Vagina (tissue), 2 donors: ENCODE measurements at regions not wholly inside any gene's neighbourhood (a gene's known extent, or its start where the extent isn't known, plus 50 kb on each side); places are given as distances from the start of the nearest gene placed in this dataset.

Experiments
- DNase-seq, 2 donors: peaks; one replicate each; pipeline ENCODE4 v3.0.0-alpha.2; 2017; ENCODE audit errors: extremely low spot score in 2 of 2
- H3K27ac ChIP-seq: fragments of 200-600 bp; sonication (generic); one replicate; pipeline ENCODE4 v1.5.1; 2019
- H3K27me3 ChIP-seq: fragments of 200-600 bp; sonication (generic); one replicate; pipeline ENCODE4 v1.5.1; 2019
- H3K36me3 ChIP-seq, 2 donors: fragments of 200-600 bp; sonication (generic); one replicate each; pipeline ENCODE4 v1.5.1; 2017 to 2019
- H3K4me1 ChIP-seq: fragments of 200-600 bp; sonication (generic); one replicate; pipeline ENCODE4 v1.5.1; 2019
- H3K4me3 ChIP-seq, 2 donors: fragments of 200-600 bp; sonication (generic); 1 replicate in 1 of 2; 2 replicates in 1 of 2; pipeline ENCODE4 v1.5.1; 2016 to 2019
- H3K9me3 ChIP-seq: fragments of 200-600 bp; sonication (generic); one replicate; pipeline ENCODE4 v1.5.1; 2019
- CTCF ChIP-seq, 3 experiments: fragments of 450-650 bp in 2 of 3; fragments of 200-600 bp in 1 of 3; sonication (generic) in 1 of 3; IDR thresholded peaks; one replicate each; pipeline ENCODE4 v1.5.1; 2017 to 2019; ENCODE audit warnings: antibody characterized with exemption in 3 of 3, mild to moderate bottlenecking in 2 of 3, moderate library complexity in 2 of 3
- POLR2A ChIP-seq, 2 donors: fragments of 450-650 bp; IDR thresholded peaks; one replicate each; pipeline ENCODE4 v1.6.1; 2017; ENCODE audit warnings: antibody characterized with exemption in 2 of 2, mild to moderate bottlenecking in 2 of 2, moderate library complexity in 2 of 2
- POLR2AphosphoS5 ChIP-seq, 2 donors: sonication (generic); formaldehyde crosslinking; IDR thresholded peaks; one replicate each; pipeline ENCODE4 v1.9.0; 2017; ENCODE audit warnings: antibody characterized with exemption in 2 of 2, mild to moderate bottlenecking in 2 of 2, low read depth in 1 of 2; ENCODE audit not compliant: insufficient read depth in 1 of 2
- intact Hi-C: fragments of 100-400 bp; cut with DNase I; formaldehyde crosslinking; loops from one replicate; pipeline ENCODE4 v1.15.1; 2023

DNA sequence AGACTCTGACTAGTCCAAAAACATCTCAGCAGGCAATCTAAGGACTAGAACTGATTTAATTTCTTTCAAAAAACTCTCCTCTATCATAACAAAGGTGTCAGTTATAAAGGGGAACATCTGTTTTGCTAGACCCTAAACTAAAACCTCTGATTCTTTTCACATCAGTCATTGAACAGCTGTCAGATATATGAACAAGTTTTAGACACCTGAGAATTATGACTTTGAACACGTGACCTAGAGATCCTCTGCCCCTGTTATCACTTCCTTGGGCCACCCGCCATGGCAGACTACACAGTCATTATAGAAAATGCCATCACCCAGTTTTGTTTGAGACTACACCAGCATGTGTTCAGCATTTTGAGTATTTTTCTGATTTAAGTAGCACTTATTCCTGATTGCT is 282.3 kb upstream of the TBL1XR1 start:
- intact Hi-C loops, result no loop called here
- H3K9me3 ChIP-seq, result no peaks in the 10 kb centered on the region
- no peaks in the 10 kb centered on the region for H3K36me3 ChIP-seq
- no peak overlapping the region for H3K4me3 ChIP-seq
- no peak for TF ChIP-seq POLR2A (IDR thresholded peaks at IDR 0.05)
- TF ChIP-seq CTCF (IDR thresholded peaks at IDR 0.05), result no peak
- no peak for TF ChIP-seq POLR2AphosphoS5 (IDR thresholded peaks at IDR 0.05; ENCODE audit: insufficient read depth in 1 of 2, low read depth in 1 of 2)
- H3K4me1 ChIP-seq, result peaks cover 53% of the 10 kb centered on the region
- no peak for DNase-seq
- H3K27ac ChIP-seq, result no peak overlapping the region
- H3K27me3 ChIP-seq, result no peaks in the 10 kb centered on the region

- Histone ChIP-seq H3K27ac (no peak overlapping the region), H3K9me3 (no peaks in the 10 kb centered on the region), H3K4me3 (no peak overlapping the region), H3K36me3 (no peaks in the 10 kb centered on the region), H3K4me1 (peaks cover 53% of the 10 kb centered on the region), H3K27me3 (no peaks in the 10 kb centered on the region)
- intact Hi-C loops, result no loop called here
- DNase-seq, result no peak
- TF ChIP-seq POLR2A (IDR thresholded peaks at IDR 0.05) (no peak), POLR2AphosphoS5 (IDR thresholded peaks at IDR 0.05; ENCODE audit: insufficient read depth in 1 of 2, low read depth in 1 of 2) (no peak), CTCF (IDR thresholded peaks at IDR 0.05) (no peak)
Measured at GRCh38 chr3:177481329-177481728, 284.0 kb upstream of the TBL1XR1 start.

DNA sequence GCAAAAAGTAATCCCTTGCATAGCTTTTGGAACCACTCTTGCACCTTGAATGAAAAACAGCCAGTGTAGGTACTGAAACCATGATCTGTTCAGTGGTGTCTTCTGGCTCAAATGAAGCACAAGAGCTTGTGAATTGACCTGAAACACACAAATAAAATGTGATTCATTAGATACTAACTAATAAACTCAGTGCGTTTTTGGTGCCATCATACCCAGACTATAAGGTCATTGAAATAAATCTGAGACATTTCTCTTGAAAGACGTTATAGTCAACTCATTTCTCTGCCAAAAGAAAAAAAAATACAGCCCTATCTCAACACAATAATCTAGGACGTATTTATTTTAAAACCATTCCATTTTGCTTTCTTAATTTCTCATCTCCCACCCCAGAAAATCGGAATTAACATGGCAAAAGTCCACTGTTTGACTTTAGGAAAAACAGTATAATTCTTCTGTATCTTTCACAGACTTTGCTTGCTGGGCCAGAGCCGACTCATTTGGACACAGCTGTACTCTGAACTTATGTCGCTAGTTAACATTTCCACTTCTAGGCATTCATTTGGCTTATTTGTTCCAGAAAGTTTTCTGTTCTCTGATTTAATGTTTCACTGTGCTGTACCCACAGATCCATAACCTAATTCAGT is 284.9 kb upstream of the TBL1XR1 start:
- no peak for TF ChIP-seq CTCF (IDR thresholded peaks at IDR 0.05)
- Histone ChIP-seq H3K27me3 (no peaks in the 10 kb centered on the region), H3K27ac (peak overlapping the region; percentile 56), H3K36me3 (no peaks in the 10 kb centered on the region), H3K9me3 (no peaks in the 10 kb centered on the region), H3K4me3 (no peak overlapping the region), H3K4me1 (peaks cover 50% of the 10 kb centered on the region)
- intact Hi-C loops, result no loop called here
- no peak for DNase-seq

DNA sequence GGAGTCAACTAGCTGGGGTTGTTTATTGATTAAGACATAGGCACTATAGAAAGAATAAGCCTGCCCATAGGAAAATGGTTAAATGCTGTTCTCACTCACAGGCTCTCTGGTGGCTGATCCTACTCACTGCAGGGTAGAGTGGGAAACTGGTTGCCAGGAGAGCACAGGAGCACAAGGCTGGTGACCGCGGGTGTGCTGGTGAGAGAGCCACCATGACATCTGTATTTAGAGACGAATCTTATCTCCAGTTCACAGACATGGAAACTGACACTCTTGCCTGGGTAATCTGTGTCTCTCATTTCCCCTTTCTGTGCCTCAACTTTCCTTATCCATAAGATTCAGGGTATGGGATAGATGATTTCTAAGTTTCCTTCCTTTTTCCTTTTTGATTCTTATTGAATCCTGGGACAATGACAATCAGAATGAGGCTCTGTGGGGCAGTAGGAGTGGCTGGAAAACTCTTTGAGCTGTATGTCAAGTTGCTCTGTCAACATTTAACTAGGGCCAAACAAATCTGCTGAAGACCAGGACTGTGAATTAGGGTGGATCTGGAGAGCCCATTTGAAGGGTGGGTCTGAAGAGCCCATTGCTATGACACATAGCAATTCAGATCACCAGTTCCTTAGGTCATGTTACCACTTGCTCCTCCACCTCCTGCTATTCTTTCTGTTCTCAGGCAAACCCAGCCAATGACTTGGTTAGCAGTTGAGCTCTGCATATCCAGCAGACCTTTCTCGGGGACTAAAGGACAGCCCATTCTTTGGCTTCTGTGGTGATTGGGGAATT is 286.1 kb upstream of the TBL1XR1 start:
- peaks cover 38% of the 10 kb centered on the region for H3K4me1 ChIP-seq
- no peaks in the 10 kb centered on the region for H3K27me3 ChIP-seq
- H3K4me3 ChIP-seq, result no peak overlapping the region
- no peak for DNase-seq
- H3K27ac ChIP-seq, result peak overlapping the region; percentile 56
- H3K9me3 ChIP-seq, result no peaks in the 10 kb centered on the region
- no peaks in the 10 kb centered on the region for H3K36me3 ChIP-seq
- intact Hi-C loops, result no loop called here
- no peak for TF ChIP-seq CTCF (IDR thresholded peaks at IDR 0.05)
- no peak for TF ChIP-seq POLR2A (IDR thresholded peaks at IDR 0.05)
- no peak for TF ChIP-seq POLR2AphosphoS5 (IDR thresholded peaks at IDR 0.05; ENCODE audit: insufficient read depth in 1 of 2, low read depth in 1 of 2)

- no peak overlapping the region for H3K4me3 ChIP-seq
- intact Hi-C loops, result no loop called here
- H3K9me3 ChIP-seq, result no peaks in the 10 kb centered on the region
- no peaks in the 10 kb centered on the region for H3K27me3 ChIP-seq
- DNase-seq, result no peak
- TF ChIP-seq CTCF (IDR thresholded peaks at IDR 0.05) (no peak), POLR2A (IDR thresholded peaks at IDR 0.05) (no peak)
- peaks cover 30% of the 10 kb centered on the region for H3K4me1 ChIP-seq
- H3K36me3 ChIP-seq, result no peaks in the 10 kb centered on the region
- peak overlapping the region; percentile 6 for H3K27ac ChIP-seq
Measured at GRCh38 chr3:177484206-177484605, 286.9 kb upstream of the TBL1XR1 start.
